ENCODE measurements at regions not wholly inside any gene's neighbourhood (a gene's known extent, or its start where the extent isn't known, plus 50 kb on each side); places are given as distances from the start of the nearest gene placed in this dataset.
"Not testable (repeated sequence)": the region's sequence is repeated elsewhere in the genome, so short reads cannot be mapped to it uniquely, and the experiment has no call there.

- DNase-seq (no peak), ATAC-seq (no peak)
- no peaks in the 10 kb centered on the region for H3K4me1 ChIP-seq
- intact Hi-C loops (cut with DNase I) = no loop called here
- TF ChIP-seq CTCF (IDR thresholded peaks at IDR 0.05) = no peak
- no peak for TF ChIP-seq POLR2A (IDR thresholded peaks at IDR 0.05)
- no peak overlapping the region for H3K4me3 ChIP-seq
- H3K36me3 ChIP-seq (replicated peaks in 1 of 2; ENCODE audit: insufficient read depth in 1 of 2, low read depth in 2 of 2) = no peaks in the 10 kb centered on the region
- no peaks in the 10 kb centered on the region for H3K27me3 ChIP-seq
- no peaks in the 10 kb centered on the region for H3K9me3 ChIP-seq
- 75 to 86% methylated on average over 3 of the region's 3 CpGs for WGBS, 2 donors
- H3K27ac ChIP-seq = no peak overlapping the region
Measured at GRCh38 chr9:17075758-17076485, 58.9 kb upstream of the CNTLN start.

- DNase-seq (no peak), ATAC-seq (no peak)
- WGBS, 2 donors = 66 to 83% methylated on average over 4 of the region's 4 CpGs
- H3K4me3 ChIP-seq = no peak overlapping the region
- H3K27me3 ChIP-seq = no peaks in the 10 kb centered on the region
- no peak overlapping the region for H3K27ac ChIP-seq
- no peaks in the 10 kb centered on the region for H3K9me3 ChIP-seq
- TF ChIP-seq CTCF (IDR thresholded peaks at IDR 0.05) (no peak), POLR2A (IDR thresholded peaks at IDR 0.05) (no peak)
- no peaks in the 10 kb centered on the region for H3K4me1 ChIP-seq
- H3K36me3 ChIP-seq (replicated peaks in 1 of 2; ENCODE audit: insufficient read depth in 1 of 2, low read depth in 2 of 2) = no peaks in the 10 kb centered on the region
- intact Hi-C loops (cut with DNase I) = no loop called here
Measured at GRCh38 chr9:17075146-17075757, 59.6 kb upstream of the CNTLN start.

DNA sequence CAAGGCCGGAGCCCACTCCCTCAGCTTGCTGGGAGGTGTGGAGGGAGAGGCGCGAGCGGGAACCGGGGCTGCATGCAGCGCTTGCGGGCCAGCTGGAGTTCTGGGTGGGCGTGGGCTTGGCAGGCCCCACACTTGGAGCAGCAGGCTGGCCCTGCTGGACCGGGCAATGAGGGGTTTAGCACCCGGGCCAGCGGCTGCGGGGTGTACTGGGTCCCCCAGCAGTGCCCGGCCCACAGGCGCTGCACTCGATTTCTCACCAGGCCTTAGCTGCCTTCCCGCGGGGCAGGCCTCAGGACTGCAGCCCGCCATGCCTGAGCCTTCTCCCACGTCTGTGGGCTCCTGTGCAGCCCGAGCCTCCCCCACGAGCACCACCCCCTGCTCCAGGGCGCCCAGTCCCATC, 62.3 kb upstream of the CNTLN start:
- H3K36me3 ChIP-seq (replicated peaks in 1 of 2; ENCODE audit: insufficient read depth in 1 of 2, low read depth in 2 of 2); intact Hi-C loops (cut with DNase I); H3K27ac ChIP-seq; H3K4me3 ChIP-seq; ATAC-seq; DNase-seq; H3K4me1 ChIP-seq; H3K9me3 ChIP-seq; H3K27me3 ChIP-seq: not testable (repeated sequence)
- WGBS, 2 donors = 92 to 94% methylated on average over 7 to 13 of the region's 22 CpGs

DNA sequence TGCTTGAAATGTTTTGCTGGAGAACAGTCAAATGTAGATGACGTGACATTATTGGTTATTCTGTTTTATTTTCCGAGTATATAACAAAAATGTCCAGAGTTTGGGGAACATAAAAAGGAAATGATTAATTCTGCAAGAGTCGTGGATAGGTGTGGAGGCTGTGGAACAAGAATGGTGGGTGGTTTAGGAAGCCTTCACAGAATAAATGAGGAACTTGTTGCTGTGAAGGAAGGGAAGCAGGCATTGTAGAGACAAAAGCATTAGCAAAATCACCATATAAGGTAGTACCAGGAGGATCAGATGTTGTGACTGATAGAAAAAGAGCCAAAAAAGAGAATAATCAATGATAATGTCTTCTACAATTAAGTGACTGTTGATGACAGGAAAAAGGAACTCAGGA, 66.2 kb upstream of the CNTLN start:
- no peaks in the 10 kb centered on the region for H3K9me3 ChIP-seq
- no peak overlapping the region for H3K4me3 ChIP-seq
- DNase-seq (no peak), ATAC-seq (no peak)
- H3K4me1 ChIP-seq = no peaks in the 10 kb centered on the region
- no peak overlapping the region for H3K27ac ChIP-seq
- 49 to 60% methylated on average over 3 of the region's 3 CpGs for WGBS, 2 donors
- no peaks in the 10 kb centered on the region for H3K27me3 ChIP-seq
- TF ChIP-seq POLR2A (IDR thresholded peaks at IDR 0.05) (no peak), CTCF (IDR thresholded peaks at IDR 0.05) (no peak)
- intact Hi-C loops (cut with DNase I) = no loop called here
- H3K36me3 ChIP-seq (replicated peaks in 1 of 2; ENCODE audit: insufficient read depth in 1 of 2, low read depth in 2 of 2) = no peaks in the 10 kb centered on the region

- DNase-seq = no peak
- 38 to 58% methylated on average over 1 of the region's 1 CpG for WGBS, 2 donors
Measured at GRCh38 chr9:17065062-17065461, 69.8 kb upstream of the CNTLN start.

More at GRCh38 chr9:17065062-17065461, 69.8 kb upstream of the CNTLN start:
- TF ChIP-seq CTCF (IDR thresholded peaks at IDR 0.05) (no peak), POLR2A (IDR thresholded peaks at IDR 0.05) (no peak)
- no peak for ATAC-seq
- intact Hi-C loops (cut with DNase I) = no loop called here
- H3K4me1 ChIP-seq = no peaks in the 10 kb centered on the region
- H3K27ac ChIP-seq = no peak overlapping the region
- no peaks in the 10 kb centered on the region for H3K36me3 ChIP-seq (replicated peaks in 1 of 2; ENCODE audit: insufficient read depth in 1 of 2, low read depth in 2 of 2)
- no peaks in the 10 kb centered on the region for H3K27me3 ChIP-seq
- no peak overlapping the region for H3K4me3 ChIP-seq
- no peaks in the 10 kb centered on the region for H3K9me3 ChIP-seq
